GM12878 (cell line): ENCODE measurements at regions not wholly inside any gene's neighbourhood (a gene's known extent, or its start where the extent isn't known, plus 50 kb on each side); places are given as distances from the start of the nearest gene placed in this dataset.

Experiments used
- ATAC-seq: fragments of 200-7000 bp; cut with Tn5 transposase; 3 replicates; pipeline ENCODE4 v1.9.1; 2020; ENCODE audit warnings: mild to moderate bottlenecking, moderate library complexity
- BruUV-seq: library from RNA; stranded (reverse); fragments of 400-500 nt; replicated peaks from 2 replicates; lab custom pipeline; 2021; lab: Mats Ljungman, UMichigan
- CTCF ChIA-PET: fragments of 300-600 bp; sonication (Branson Sonifier 250); formaldehyde crosslinking; extraction: SDS; loops from one replicate; lab custom pipeline; 2021; ENCODE audit warnings: inconsistent platforms; lab: Yijun Ruan, JAX
- POLR2A ChIA-PET: fragments of 350-600 bp; formaldehyde crosslinking; extraction: SDS; loops from one replicate; lab custom pipeline; 2021; ENCODE audit warnings: inconsistent platforms; lab: Charles Lee
- RAD21 ChIA-PET: fragments of 300-600 bp; sonication (Branson Sonifier 250); formaldehyde crosslinking; loops from one replicate; lab custom pipeline; 2023; ENCODE audit warnings: antibody characterized with exemption; ENCODE audit not compliant: unreplicated experiment; lab: Charles Lee
- SMC1A ChIA-PET: fragments of 300-600 bp; sonication (Branson Sonifier 250); formaldehyde crosslinking; loops from one replicate; lab custom pipeline; 2023; ENCODE audit not compliant: unreplicated experiment, uncharacterized antibody; lab: Charles Lee
- DNase-seq: peaks from one replicate; pipeline ENCODE4 v3.0.0-alpha.2; 2011; ENCODE audit warnings: low read depth, low spot score
- FAIRE-seq: peaks from 3 replicates; lab custom pipeline; 2011; peaks lifted over from hg19 to GRCh38; lab: Jason Lieb, UNC
- H2AFZ ChIP-seq: 2 replicates; pipeline ENCODE4 v1.6.0; 2011; ENCODE audit warnings: low read depth, low read length, control low read depth; ENCODE audit not compliant: control insufficient read depth
- H3K27ac ChIP-seq: 2 replicates; pipeline ENCODE4 v1.5.1; 2011; ENCODE audit warnings: control low read depth; ENCODE audit not compliant: control insufficient read depth, insufficient read depth
- H3K27me3 ChIP-seq, 2 experiments: replicated peaks in 1 of 2; 2 replicates each; pipeline versions ENCODE4 v1.6.0 to v1.6.1; 2011; ENCODE audit warnings: low read length in 1 of 2; ENCODE audit not compliant: control insufficient read depth in 2 of 2, insufficient read depth in 2 of 2
- H3K36me3 ChIP-seq, 2 experiments: 2 replicates each; pipeline ENCODE4 v1.5.1; 2011; ENCODE audit warnings: low read length in 1 of 2; ENCODE audit not compliant: control insufficient read depth in 2 of 2, insufficient read depth in 2 of 2
- H3K4me1 ChIP-seq: 2 replicates; pipeline ENCODE4 v1.6.1; 2011; ENCODE audit warnings: mild to moderate bottlenecking, low read length, moderate library complexity, mixed read lengths; ENCODE audit not compliant: control insufficient read depth, insufficient read depth
- H3K4me2 ChIP-seq: 2 replicates; pipeline ENCODE4 v1.6.0; 2011; ENCODE audit warnings: control low read depth; ENCODE audit not compliant: control insufficient read depth, insufficient read depth
- H3K4me3 ChIP-seq: fragments of 200-600 bp; sonication (generic); 2 replicates; pipeline ENCODE4 v1.5.1; 2016
- H3K79me2 ChIP-seq: 2 replicates; pipeline ENCODE4 v1.6.0; 2011; ENCODE audit warnings: low read length; ENCODE audit not compliant: control insufficient read depth, insufficient read depth
- H3K9ac ChIP-seq: 2 replicates; pipeline ENCODE4 v1.8.0; 2011; ENCODE audit warnings: low read length, control low read depth, mixed read lengths; ENCODE audit not compliant: control insufficient read depth, insufficient read depth
- H3K9me3 ChIP-seq: replicated peaks from 3 replicates; pipeline ENCODE4 v1.5.1; 2011; ENCODE audit warnings: mild to moderate bottlenecking, low read length; ENCODE audit not compliant: control insufficient read depth, insufficient read depth
- H4K20me1 ChIP-seq: 2 replicates; pipeline ENCODE4 v1.6.0; 2011; ENCODE audit not compliant: control insufficient read depth, insufficient read depth
- CHD4 ChIP-seq: fragments of 200-600 bp; sonication (generic); IDR thresholded peaks from 2 replicates; pipeline ENCODE4 v1.6.1; 2016; ENCODE audit warnings: mild to moderate bottlenecking
- CTCF ChIP-seq, 3 experiments: IDR thresholded peaks in 2 of 3; conservative IDR thresholded peaks in 1 of 3; 2 replicates each; pipeline ENCODE4 v1.5.1; 2011; ENCODE audit warnings: low read depth in 3 of 3, low read length in 3 of 3, mild to moderate bottlenecking in 3 of 3, control low read depth in 2 of 3, moderate library complexity in 2 of 3, inconsistent platforms in 1 of 3, mixed read lengths in 1 of 3; ENCODE audit not compliant: control insufficient read depth in 2 of 3, insufficient read depth in 1 of 3; ENCODE audit errors: extremely low read depth in 1 of 3
- NBN ChIP-seq: fragments of 450-650 bp; IDR thresholded peaks from 2 replicates; pipeline ENCODE4 v1.6.1; 2016
- PAX5 ChIP-seq: IDR thresholded peaks from 2 replicates; pipeline ENCODE4 v1.6.1; 2011; ENCODE audit warnings: low read depth, low read length, borderline replicate concordance
- POU2F2 ChIP-seq: IDR thresholded peaks from 3 replicates; pipeline ENCODE4 v1.6.1; 2011; ENCODE audit warnings: low read depth, mild to moderate bottlenecking, low read length, borderline replicate concordance
- WGBS: methylation state at CpG from one replicate; pipeline ENCODE4 v1.1.6; 2016; ENCODE audit warnings: low lambda C conversion rate; ENCODE audit not compliant: insufficient replicate concordance, insufficient coverage; ENCODE audit errors: missing lambda C conversion rate; 5-methylcytosine and 5-hydroxymethylcytosine counted together
- in situ Hi-C: fragments of 300-500 bp; cut with MboI; formaldehyde crosslinking; loops from 9 replicates; pipeline ENCODE4 v1.14.3; 2018; ENCODE audit warnings: mixed read lengths
- intact Hi-C: fragments of 100-400 bp; cut with micrococcal nuclease; formaldehyde crosslinking; loops from one replicate; pipeline ENCODE4 v1.14.2; 2022; ENCODE audit not compliant: unreplicated experiment
- TF ChIP-seq, protein P1 (sequence below): fragments of 450-650 bp; IDR thresholded peaks from 2 replicates; pipeline ENCODE4 v1.6.1; 2016; ENCODE audit warnings: mild to moderate bottlenecking, moderate library complexity, borderline replicate concordance
- TF ChIP-seq, protein P2 (sequence below): fragments of 450-650 bp; IDR thresholded peaks from 2 replicates; pipeline ENCODE4 v1.6.1; 2017; ENCODE audit warnings: mild to moderate bottlenecking

DNA sequence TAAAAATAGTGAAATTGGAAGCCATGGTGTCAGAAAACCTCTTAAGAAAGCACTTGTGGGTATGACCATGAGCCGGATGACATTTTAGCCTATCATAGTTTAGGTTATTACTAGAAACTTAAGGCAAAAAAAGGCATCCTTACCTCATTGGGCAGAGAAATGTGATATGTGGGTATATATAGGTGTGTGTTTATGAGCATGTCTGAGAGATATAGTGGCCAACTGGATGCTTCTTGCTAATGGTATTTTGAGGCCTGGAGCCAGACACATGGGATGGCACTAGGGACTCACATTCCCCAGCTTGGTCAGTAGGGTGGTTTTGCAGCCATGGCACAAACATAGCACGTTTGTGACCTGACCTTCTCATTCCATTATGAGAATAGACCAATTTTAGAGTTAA lies 295.6 kb upstream of the MEF2C start:
- no peak for FAIRE-seq
- Histone ChIP-seq H3K27me3 (no peaks in the 10 kb centered on the region), H3K4me3 (no peak overlapping the region), H4K20me1 (no peaks in the 10 kb centered on the region), H3K36me3 (no peaks in the 10 kb centered on the region), H3K9ac (no peak overlapping the region), H3K4me1 (no peaks in the 10 kb centered on the region), H2AFZ (no peak overlapping the region), H3K27ac (no peak overlapping the region), H3K4me2 (no peak overlapping the region), H3K9me3 (no peaks in the 10 kb centered on the region), H3K79me2 (no peaks in the 10 kb centered on the region)
- intact Hi-C loops: no loop called here
- RAD21 ChIA-PET: interaction anchor here (1.7 kb wide), 1 partner anchor 449 kb away, joined by 4 read pairs; no protein-coding TSS in a partner anchor
- in situ Hi-C loops: no loop called here
- WGBS: 75% methylated on average over 2 of the region's 2 CpGs
- CTCF ChIA-PET: no interaction called here
- no peak for ATAC-seq
- SMC1A ChIA-PET: interaction anchor here (0.6 to 2.9 kb wide), 6 partner anchors 9 to 300 kb away, joined by 3 to 14 read pairs (median 3); no protein-coding TSS in a partner anchor
- TF ChIP-seq CHD4 (no peak), NBN (no peak), PAX5 (no peak), CTCF (IDR thresholded peaks at IDR 0.05 in 2 of 3, conservative IDR thresholded peaks at IDR 0.05 in 1 of 3; ENCODE audit: control insufficient read depth in 2 of 3, extremely low read depth in 1 of 3, insufficient read depth in 1 of 3, low read depth in 3 of 3, low read length in 3 of 3) (no peak), POU2F2 (no peak)
- TF ChIP-seq, protein P1, sequence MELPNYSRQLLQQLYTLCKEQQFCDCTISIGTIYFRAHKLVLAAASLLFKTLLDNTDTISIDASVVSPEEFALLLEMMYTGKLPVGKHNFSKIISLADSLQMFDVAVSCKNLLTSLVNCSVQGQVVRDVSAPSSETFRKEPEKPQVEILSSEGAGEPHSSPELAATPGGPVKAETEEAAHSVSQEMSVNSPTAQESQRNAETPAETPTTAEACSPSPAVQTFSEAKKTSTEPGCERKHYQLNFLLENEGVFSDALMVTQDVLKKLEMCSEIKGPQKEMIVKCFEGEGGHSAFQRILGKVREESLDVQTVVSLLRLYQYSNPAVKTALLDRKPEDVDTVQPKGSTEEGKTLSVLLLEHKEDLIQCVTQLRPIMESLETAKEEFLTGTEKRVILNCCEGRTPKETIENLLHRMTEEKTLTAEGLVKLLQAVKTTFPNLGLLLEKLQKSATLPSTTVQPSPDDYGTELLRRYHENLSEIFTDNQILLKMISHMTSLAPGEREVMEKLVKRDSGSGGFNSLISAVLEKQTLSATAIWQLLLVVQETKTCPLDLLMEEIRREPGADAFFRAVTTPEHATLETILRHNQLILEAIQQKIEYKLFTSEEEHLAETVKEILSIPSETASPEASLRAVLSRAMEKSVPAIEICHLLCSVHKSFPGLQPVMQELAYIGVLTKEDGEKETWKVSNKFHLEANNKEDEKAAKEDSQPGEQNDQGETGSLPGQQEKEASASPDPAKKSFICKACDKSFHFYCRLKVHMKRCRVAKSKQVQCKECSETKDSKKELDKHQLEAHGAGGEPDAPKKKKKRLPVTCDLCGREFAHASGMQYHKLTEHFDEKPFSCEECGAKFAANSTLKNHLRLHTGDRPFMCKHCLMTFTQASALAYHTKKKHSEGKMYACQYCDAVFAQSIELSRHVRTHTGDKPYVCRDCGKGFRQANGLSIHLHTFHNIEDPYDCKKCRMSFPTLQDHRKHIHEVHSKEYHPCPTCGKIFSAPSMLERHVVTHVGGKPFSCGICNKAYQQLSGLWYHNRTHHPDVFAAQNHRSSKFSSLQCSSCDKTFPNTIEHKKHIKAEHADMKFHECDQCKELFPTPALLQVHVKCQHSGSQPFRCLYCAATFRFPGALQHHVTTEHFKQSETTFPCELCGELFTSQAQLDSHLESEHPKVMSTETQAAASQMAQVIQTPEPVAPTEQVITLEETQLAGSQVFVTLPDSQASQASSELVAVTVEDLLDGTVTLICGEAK: no peak
- TF ChIP-seq, protein P2, sequence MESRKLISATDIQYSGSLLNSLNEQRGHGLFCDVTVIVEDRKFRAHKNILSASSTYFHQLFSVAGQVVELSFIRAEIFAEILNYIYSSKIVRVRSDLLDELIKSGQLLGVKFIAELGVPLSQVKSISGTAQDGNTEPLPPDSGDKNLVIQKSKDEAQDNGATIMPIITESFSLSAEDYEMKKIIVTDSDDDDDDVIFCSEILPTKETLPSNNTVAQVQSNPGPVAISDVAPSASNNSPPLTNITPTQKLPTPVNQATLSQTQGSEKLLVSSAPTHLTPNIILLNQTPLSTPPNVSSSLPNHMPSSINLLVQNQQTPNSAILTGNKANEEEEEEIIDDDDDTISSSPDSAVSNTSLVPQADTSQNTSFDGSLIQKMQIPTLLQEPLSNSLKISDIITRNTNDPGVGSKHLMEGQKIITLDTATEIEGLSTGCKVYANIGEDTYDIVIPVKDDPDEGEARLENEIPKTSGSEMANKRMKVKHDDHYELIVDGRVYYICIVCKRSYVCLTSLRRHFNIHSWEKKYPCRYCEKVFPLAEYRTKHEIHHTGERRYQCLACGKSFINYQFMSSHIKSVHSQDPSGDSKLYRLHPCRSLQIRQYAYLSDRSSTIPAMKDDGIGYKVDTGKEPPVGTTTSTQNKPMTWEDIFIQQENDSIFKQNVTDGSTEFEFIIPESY: no peak
- BruUV-seq: no TSS peak
- DNase-seq: no peak
- POLR2A ChIA-PET: no interaction called here
